GM23338 (cell line): ENCODE measurements at regions not wholly inside any gene's neighbourhood (a gene's known extent, or its start where the extent isn't known, plus 50 kb on each side); places are given as distances from the start of the nearest gene placed in this dataset.
A peak's percentile ranks its signal among the peaks of the same experiment; 100 is the strongest.

Experiments
- ATAC-seq: fragments of 200-7000 bp; cut with Tn5 transposase; 3 replicates; pipeline ENCODE4 v1.9.1; 2020
- DNase-seq: peaks from one replicate; pipeline ENCODE4 v3.0.0-alpha.2; 2015; ENCODE audit warnings: low spot score
- H2AFZ ChIP-seq: fragments of 200-600 bp; sonication (generic); 2 replicates; pipeline ENCODE4 v1.8.0; 2016; ENCODE audit warnings: antibody characterized with exemption, mild to moderate bottlenecking, moderate library complexity
- H3F3A ChIP-seq: fragments of 200-600 bp; sonication (generic); replicated peaks from 2 replicates; pipeline ENCODE4 v1.8.0; 2017; ENCODE audit warnings: antibody characterized with exemption, mixed run types, low read depth
- H3K27ac ChIP-seq: fragments of 200-600 bp; sonication (generic); 2 replicates; pipeline ENCODE4 v1.6.1; 2016; ENCODE audit warnings: low read depth
- H3K27me3 ChIP-seq: fragments of 200-600 bp; sonication (generic); 2 replicates; pipeline ENCODE4 v1.8.0; 2016; ENCODE audit warnings: mild to moderate bottlenecking, mixed run types, moderate library complexity; ENCODE audit not compliant: insufficient read depth
- H3K36me3 ChIP-seq: fragments of 200-600 bp; sonication (generic); 2 replicates; pipeline ENCODE4 v1.8.0; 2016; ENCODE audit warnings: mild to moderate bottlenecking; ENCODE audit not compliant: insufficient read depth
- H3K4me1 ChIP-seq: fragments of 200-600 bp; sonication (generic); 2 replicates; pipeline ENCODE4 v1.8.0; 2016; ENCODE audit warnings: mild to moderate bottlenecking, moderate library complexity; ENCODE audit not compliant: insufficient read depth
- H3K4me2 ChIP-seq: fragments of 200-600 bp; sonication (generic); 2 replicates; pipeline ENCODE4 v1.7.1; 2017; ENCODE audit warnings: mixed run types
- H3K4me3 ChIP-seq: fragments of 200-600 bp; sonication (generic); 2 replicates; pipeline ENCODE4 v1.6.1; 2016; ENCODE audit warnings: mixed run types
- H3K79me2 ChIP-seq: fragments of 200-600 bp; sonication (generic); replicated peaks from 2 replicates; pipeline ENCODE4 v1.8.0; 2017; ENCODE audit warnings: mild to moderate bottlenecking; ENCODE audit not compliant: insufficient read depth
- H3K9me2 ChIP-seq: fragments of 200-600 bp; sonication (generic); 2 replicates; pipeline ENCODE4 v1.8.0; 2017; ENCODE audit not compliant: insufficient read depth
- H4K20me1 ChIP-seq: fragments of 200-600 bp; sonication (generic); replicated peaks from 2 replicates; pipeline ENCODE4 v1.8.0; 2017; ENCODE audit warnings: mild to moderate bottlenecking; ENCODE audit not compliant: insufficient read depth
- H3K27ac Mint-ChIP-seq: 2 replicates; pipeline ENCODE4 v1.8.0; 2020; ENCODE audit warnings: inconsistent platforms, mild to moderate bottlenecking, moderate library complexity, mixed read lengths
- H3K27me3 Mint-ChIP-seq: 3 replicates; pipeline ENCODE4 v1.8.0; 2022; ENCODE audit warnings: low read depth, mild to moderate bottlenecking, moderate library complexity, mixed read lengths, inconsistent platforms; ENCODE audit not compliant: insufficient read depth, poor library complexity
- H3K36me3 Mint-ChIP-seq: 3 replicates; pipeline ENCODE4 v1.8.0; 2021; ENCODE audit warnings: low read depth, mild to moderate bottlenecking, inconsistent platforms, moderate library complexity, mixed read lengths
- H3K4me1 Mint-ChIP-seq: 3 replicates; pipeline ENCODE4 v1.8.0; 2020; ENCODE audit warnings: mild to moderate bottlenecking, inconsistent platforms, mixed read lengths
- H3K4me3 Mint-ChIP-seq: 3 replicates; pipeline ENCODE4 v1.8.0; 2021; ENCODE audit warnings: moderate library complexity, mild to moderate bottlenecking, inconsistent platforms, mixed read lengths
- H3K9me3 Mint-ChIP-seq: 3 replicates; pipeline ENCODE4 v1.8.0; 2020; ENCODE audit warnings: moderate library complexity, mild to moderate bottlenecking, inconsistent platforms, mixed read lengths
- CREB1 ChIP-seq: fragments of 250-450 bp; sonication (Bioruptor Pico); IDR thresholded peaks from 2 replicates; pipeline ENCODE4 v1.5.0; 2020; ENCODE audit warnings: low read depth, mild to moderate bottlenecking, moderate library complexity
- CTCF ChIP-seq, 2 experiments: fragments of 200-600 bp in 1 of 2; sonication (generic) in 1 of 2; conservative IDR thresholded peaks; 2 replicates each; pipeline versions ENCODE4 v1.5.1 to v1.6.1; 2016 to 2017; ENCODE audit warnings: antibody characterized with exemption in 2 of 2, low read depth in 2 of 2, mild to moderate bottlenecking in 2 of 2, moderate library complexity in 1 of 2
- EZH2phosphoT487 ChIP-seq: fragments of 200-600 bp; sonication (generic); IDR thresholded peaks from one replicate; pipeline ENCODE4 v1.8.1; 2018; ENCODE audit warnings: antibody characterized with exemption; ENCODE audit not compliant: unreplicated experiment
- JUNB ChIP-seq: IDR thresholded peaks from one replicate; pipeline ENCODE4 v1.6.1; 2016; ENCODE audit warnings: antibody characterized with exemption; ENCODE audit not compliant: unreplicated experiment
- NANOG ChIP-seq: IDR thresholded peaks from 2 replicates; pipeline ENCODE4 v1.6.1; 2016; ENCODE audit warnings: antibody characterized with exemption, borderline replicate concordance
- POLR2AphosphoS5 ChIP-seq: IDR thresholded peaks from 2 replicates; pipeline ENCODE4 v1.6.1; 2016; ENCODE audit warnings: antibody characterized with exemption, low read depth
- REST ChIP-seq: IDR thresholded peaks from one replicate; pipeline ENCODE4 v1.6.1; 2018; ENCODE audit warnings: antibody characterized with exemption; ENCODE audit not compliant: unreplicated experiment
- STAT1 ChIP-seq: IDR thresholded peaks from one replicate; pipeline ENCODE4 v1.6.1; 2016; ENCODE audit warnings: antibody characterized with exemption; ENCODE audit not compliant: unreplicated experiment
- ZNF331 ChIP-seq: fragments of 250-450 bp; sonication (Bioruptor Pico); IDR thresholded peaks from 2 replicates; pipeline ENCODE4 v1.5.0; 2020; ENCODE audit warnings: low read depth, mild to moderate bottlenecking, moderate library complexity

GRCh38 chr3:28013864-28014473 is 227.4 kb upstream of the CMC1 start:
- Histone ChIP-seq H3K4me3 (no peak overlapping the region), H2AFZ (no peak overlapping the region), H3K79me2 (no peaks in the 10 kb centered on the region), H3K4me1 (no peaks in the 10 kb centered on the region), H3K27me3 (no peaks in the 10 kb centered on the region), H4K20me1 (no peaks in the 10 kb centered on the region), H3K27ac (no peak overlapping the region), H3K9me2 (no peaks in the 10 kb centered on the region), H3F3A (no peaks in the 10 kb centered on the region), H3K36me3 (no peaks in the 10 kb centered on the region), H3K4me2 (no peak overlapping the region)
- no peaks in the 10 kb centered on the region for H3K36me3 Mint-ChIP-seq
- ATAC-seq (no peak), DNase-seq (no peak)
- TF ChIP-seq CTCF (conservative IDR thresholded peaks at IDR 0.05; ENCODE audit: low read depth in 2 of 2) = no peak
- TF ChIP-seq REST = no peak
- no peaks in the 10 kb centered on the region for H3K4me1 Mint-ChIP-seq
- no peaks in the 10 kb centered on the region for H3K9me3 Mint-ChIP-seq
- no peak overlapping the region for H3K4me3 Mint-ChIP-seq
- no peak overlapping the region for H3K27ac Mint-ChIP-seq
- no peaks in the 10 kb centered on the region for H3K27me3 Mint-ChIP-seq

- TF ChIP-seq CREB1 (CRISPR knock-in tag) = no peak
- no peak for TF ChIP-seq JUNB
- TF ChIP-seq ZNF331 = no peak
- no peak for TF ChIP-seq STAT1
- no peak for TF ChIP-seq REST
- TF ChIP-seq NANOG = no peak
- no peak for TF ChIP-seq EZH2phosphoT487
- no peak for TF ChIP-seq POLR2AphosphoS5
- peaks cover 6% of the 10 kb centered on the region; the same call in 2 of the 3 replicates for H3K36me3 Mint-ChIP-seq
- 0 out of 2 replicates have a peak, but pooled peaks cover under 1% of the 10 kb centered on the region for H3K36me3 ChIP-seq
- no peak overlapping the region for H3K4me3 ChIP-seq
- no peak overlapping the region for H2AFZ ChIP-seq
- H3K27ac Mint-ChIP-seq = peak overlapping the region; percentile 25; the same call in 1 of the 2 replicates
- no peaks in the 10 kb centered on the region for H3K4me1 Mint-ChIP-seq
- ATAC-seq (peak; percentile 49; the same call in 1 of the 3 replicates), DNase-seq (no peak)
- H3K27me3 ChIP-seq = no peaks in the 10 kb centered on the region
- no peaks in the 10 kb centered on the region for H3K4me1 ChIP-seq
- H3K4me3 Mint-ChIP-seq = no peak overlapping the region
- H4K20me1 ChIP-seq = no peaks in the 10 kb centered on the region
- H3K9me3 Mint-ChIP-seq = peaks cover 9% of the 10 kb centered on the region
- H3K27ac ChIP-seq = no peak overlapping the region
- 0 out of 2 replicates have a peak, but pooled peaks cover 3% of the 10 kb centered on the region for H3K9me2 ChIP-seq
- no peaks in the 10 kb centered on the region for H3K79me2 ChIP-seq
- H3K27me3 Mint-ChIP-seq = peaks cover 8% of the 10 kb centered on the region
- no peak overlapping the region for H3K4me2 ChIP-seq
- no peaks in the 10 kb centered on the region for H3F3A ChIP-seq
Measured at GRCh38 chr3:28018925-28019718, 222.3 kb upstream of the CMC1 start.
